A673 (cell line): ENCODE measurements at regions not wholly inside any gene's neighbourhood (a gene's known extent, or its start where the extent isn't known, plus 50 kb on each side); places are given as distances from the start of the nearest gene placed in this dataset.

Source experiments
- EZH2 ChIP-seq: fragments of 200-600 bp; sonication (generic); IDR thresholded peaks from 2 replicates; pipeline ENCODE4 v1.6.1; 2017; ENCODE audit warnings: borderline replicate concordance, low read depth, mild to moderate bottlenecking, mixed read lengths, antibody characterized with exemption, low read length; ENCODE audit not compliant: poor library complexity, severe bottlenecking
- TF ChIP-seq, protein P1 (sequence below): fragments of 300-800, 200-600 bp; sonication (generic); conservative IDR thresholded peaks from 2 replicates; pipeline ENCODE4 v1.5.1; 2017; ENCODE audit warnings: low read depth, mild to moderate bottlenecking, antibody characterized with exemption, low read length, moderate library complexity, mixed read lengths

DNA sequence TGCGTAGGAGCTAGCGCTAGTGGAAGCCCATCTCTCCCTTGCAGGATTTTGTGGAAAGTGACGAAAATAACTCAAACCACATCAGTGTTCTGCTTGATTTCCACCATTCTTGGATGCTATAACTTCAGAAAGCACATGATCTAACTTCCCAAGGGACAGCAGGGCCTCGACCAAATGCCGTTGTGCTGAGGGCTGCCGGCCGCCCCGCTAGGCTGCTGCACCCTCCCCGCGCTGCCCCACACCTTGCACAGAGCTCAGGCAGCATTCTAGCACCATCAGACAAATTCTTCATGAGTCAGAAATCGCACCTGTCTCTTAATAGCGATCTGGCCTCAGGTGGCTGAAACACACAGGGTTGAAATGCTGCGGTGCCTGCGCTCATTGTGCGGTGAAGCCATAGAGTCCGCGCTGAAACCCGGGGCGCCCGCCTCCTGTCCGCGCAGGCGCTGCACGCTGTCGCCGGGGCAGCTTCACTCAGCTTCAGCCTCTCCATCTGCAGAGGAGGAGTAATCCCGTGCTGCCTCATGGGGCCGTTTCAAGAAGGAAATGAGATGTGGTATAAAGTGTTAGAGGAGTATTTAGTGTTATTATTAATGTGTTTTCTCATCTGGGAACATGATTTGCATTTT, 59.2 kb upstream of the B3GAT1 start:
- TF ChIP-seq, protein P1, sequence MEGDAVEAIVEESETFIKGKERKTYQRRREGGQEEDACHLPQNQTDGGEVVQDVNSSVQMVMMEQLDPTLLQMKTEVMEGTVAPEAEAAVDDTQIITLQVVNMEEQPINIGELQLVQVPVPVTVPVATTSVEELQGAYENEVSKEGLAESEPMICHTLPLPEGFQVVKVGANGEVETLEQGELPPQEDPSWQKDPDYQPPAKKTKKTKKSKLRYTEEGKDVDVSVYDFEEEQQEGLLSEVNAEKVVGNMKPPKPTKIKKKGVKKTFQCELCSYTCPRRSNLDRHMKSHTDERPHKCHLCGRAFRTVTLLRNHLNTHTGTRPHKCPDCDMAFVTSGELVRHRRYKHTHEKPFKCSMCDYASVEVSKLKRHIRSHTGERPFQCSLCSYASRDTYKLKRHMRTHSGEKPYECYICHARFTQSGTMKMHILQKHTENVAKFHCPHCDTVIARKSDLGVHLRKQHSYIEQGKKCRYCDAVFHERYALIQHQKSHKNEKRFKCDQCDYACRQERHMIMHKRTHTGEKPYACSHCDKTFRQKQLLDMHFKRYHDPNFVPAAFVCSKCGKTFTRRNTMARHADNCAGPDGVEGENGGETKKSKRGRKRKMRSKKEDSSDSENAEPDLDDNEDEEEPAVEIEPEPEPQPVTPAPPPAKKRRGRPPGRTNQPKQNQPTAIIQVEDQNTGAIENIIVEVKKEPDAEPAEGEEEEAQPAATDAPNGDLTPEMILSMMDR = no peak
- no peak for TF ChIP-seq EZH2
